Heart left ventricle (tissue), 13 donors: ENCODE measurements at regions not wholly inside any gene's neighbourhood (a gene's known extent, or its start where the extent isn't known, plus 50 kb on each side); places are given as distances from the start of the nearest gene placed in this dataset.
"Not testable (repeated sequence)": the region's sequence is repeated elsewhere in the genome, so short reads cannot be mapped to it uniquely, and the experiment has no call there.

Experiments
- POLR2A ChIP-seq, 2 donors: fragments of 450-650 bp; IDR thresholded peaks; one replicate each; pipeline ENCODE4 v1.6.1; 2017; ENCODE audit warnings: antibody characterized with exemption in 2 of 2, mild to moderate bottlenecking in 2 of 2, moderate library complexity in 2 of 2
- TF ChIP-seq, protein P1 (sequence below), 12 donors: fragments of 200-600 bp; sonication (generic) in 4 of 12; IDR thresholded peaks; one replicate each; pipeline versions ENCODE4 v1.5.0 to v1.8.0; 2018 to 2022; ENCODE audit warnings: antibody characterized with exemption in 12 of 12, mild to moderate bottlenecking in 5 of 12
- donor health status: ischemic (EF 13 %, LVEDD 7.1; RV severe dilation, severe dysfunction).
- donor health status: DM: no; HTN: yes; CAD: no.
- donor health status: DM: no; HTN: no; CAD: no.
- donor health status: ischemic (EF 25% LVEDD 6.9; RV normal size, moderate dysfunction).
- donor health status: ischemic (EF 25% LVEDD 5.7; RV mildly dilated, moderate dysfunction).
- donor health status: ischemic (EF 35%, LVEDD 5.7; RV mildly dilated, moderate dysfunction).
- donor health status: nonischemic (EF 11% LVEDD 7.7; RV severe dilation, severe dysfunction).
- donor health status: DM: yes; HTN: yes; CAD: no.
- donor health status: PGD.
- donor health status: ischemic (EF 29% LVEDD 5.4; RV normal size, mild dysfunction).
- donor health status: nonischemic (EF 23%, LVEDD 6.1; RV moderate dilation, normal function).

DNA sequence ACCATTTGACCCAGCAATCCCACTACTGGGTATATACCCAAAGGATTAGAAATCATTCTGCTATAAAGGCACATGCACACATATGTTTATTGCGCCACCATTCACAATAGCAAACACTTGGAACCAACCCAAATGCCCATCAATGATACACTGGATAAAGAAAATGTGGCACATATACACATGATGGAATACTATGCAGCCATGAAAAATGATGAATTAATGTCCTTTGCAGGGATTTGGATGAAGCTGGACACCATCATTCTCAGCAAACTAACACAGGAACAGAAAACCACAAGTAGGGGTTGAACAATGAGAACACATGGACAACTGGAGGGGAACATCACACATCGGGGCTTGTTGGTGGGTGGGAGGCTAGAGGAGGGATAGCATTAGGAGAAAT is 201.1 kb downstream of the FRK start:
- TF ChIP-seq, protein P1, sequence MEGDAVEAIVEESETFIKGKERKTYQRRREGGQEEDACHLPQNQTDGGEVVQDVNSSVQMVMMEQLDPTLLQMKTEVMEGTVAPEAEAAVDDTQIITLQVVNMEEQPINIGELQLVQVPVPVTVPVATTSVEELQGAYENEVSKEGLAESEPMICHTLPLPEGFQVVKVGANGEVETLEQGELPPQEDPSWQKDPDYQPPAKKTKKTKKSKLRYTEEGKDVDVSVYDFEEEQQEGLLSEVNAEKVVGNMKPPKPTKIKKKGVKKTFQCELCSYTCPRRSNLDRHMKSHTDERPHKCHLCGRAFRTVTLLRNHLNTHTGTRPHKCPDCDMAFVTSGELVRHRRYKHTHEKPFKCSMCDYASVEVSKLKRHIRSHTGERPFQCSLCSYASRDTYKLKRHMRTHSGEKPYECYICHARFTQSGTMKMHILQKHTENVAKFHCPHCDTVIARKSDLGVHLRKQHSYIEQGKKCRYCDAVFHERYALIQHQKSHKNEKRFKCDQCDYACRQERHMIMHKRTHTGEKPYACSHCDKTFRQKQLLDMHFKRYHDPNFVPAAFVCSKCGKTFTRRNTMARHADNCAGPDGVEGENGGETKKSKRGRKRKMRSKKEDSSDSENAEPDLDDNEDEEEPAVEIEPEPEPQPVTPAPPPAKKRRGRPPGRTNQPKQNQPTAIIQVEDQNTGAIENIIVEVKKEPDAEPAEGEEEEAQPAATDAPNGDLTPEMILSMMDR (IDR thresholded peaks at IDR 0.05): not testable (repeated sequence)
- TF ChIP-seq POLR2A (IDR thresholded peaks at IDR 0.05): not testable (repeated sequence)
